GM23248 (cell line): ENCODE measurements at regions not wholly inside any gene's neighbourhood (a gene's known extent, or its start where the extent isn't known, plus 50 kb on each side); places are given as distances from the start of the nearest gene placed in this dataset.

Source experiments
- EZH2 ChIP-seq: fragments of 200-600 bp; sonication (generic); IDR thresholded peaks from 2 replicates; pipeline ENCODE4 v1.6.1; 2018; ENCODE audit warnings: antibody characterized with exemption, mild to moderate bottlenecking; ENCODE audit not compliant: insufficient read depth, poor library complexity, severe bottlenecking
- EZH2phosphoT487 ChIP-seq: fragments of 200-600 bp; sonication (generic); IDR thresholded peaks from 2 replicates; pipeline ENCODE4 v1.6.1; 2018; ENCODE audit warnings: antibody characterized with exemption, moderate library complexity, mild to moderate bottlenecking, low read depth; ENCODE audit not compliant: insufficient read depth

- TF ChIP-seq EZH2 (no peak), EZH2phosphoT487 (no peak)
Observed at GRCh38 chr17:14784997-14785696, 480.0 kb downstream of the PMP22 start.
